GM19035 (cell line): ENCODE measurements at regions not wholly inside any gene's neighbourhood (a gene's known extent, or its start where the extent isn't known, plus 50 kb on each side); places are given as distances from the start of the nearest gene placed in this dataset.

Experiments used
- ATAC-seq: cut with Tn5 transposase; IDR thresholded peaks from one replicate; pipeline ENCODE4 v1.9.1; 2021; ENCODE audit not compliant: unreplicated experiment

GRCh38 chr18:41548521-41549260 is 406.3 kb upstream of the PIK3C3 start:
- ATAC-seq: no peak

GRCh38 chr18:41545091-41545888 is 409.7 kb upstream of the PIK3C3 start:
- ATAC-seq: no peak

DNA sequence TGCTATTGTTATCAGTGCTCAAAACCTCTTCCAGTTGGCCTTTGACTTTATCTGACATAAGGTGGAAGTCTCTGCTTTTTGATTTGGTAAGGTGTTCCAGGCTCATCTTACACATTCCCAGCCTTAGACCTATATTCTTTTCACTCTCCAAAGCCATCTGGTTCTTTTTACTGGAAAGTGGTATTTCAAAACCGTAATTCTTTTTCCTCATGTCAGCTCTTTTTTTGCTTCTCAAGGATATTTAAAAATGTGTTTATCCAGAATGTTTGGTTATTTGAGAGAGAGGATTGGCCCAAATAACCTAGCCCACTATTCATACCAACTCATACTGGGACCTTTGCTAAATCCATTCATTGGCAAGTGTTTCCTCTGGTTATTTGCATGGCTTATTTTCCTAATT is 411.2 kb upstream of the PIK3C3 start:
- no peak for ATAC-seq

- ATAC-seq: no peak
Observed at GRCh38 chr18:41540237-41540871, 414.7 kb upstream of the PIK3C3 start.

DNA sequence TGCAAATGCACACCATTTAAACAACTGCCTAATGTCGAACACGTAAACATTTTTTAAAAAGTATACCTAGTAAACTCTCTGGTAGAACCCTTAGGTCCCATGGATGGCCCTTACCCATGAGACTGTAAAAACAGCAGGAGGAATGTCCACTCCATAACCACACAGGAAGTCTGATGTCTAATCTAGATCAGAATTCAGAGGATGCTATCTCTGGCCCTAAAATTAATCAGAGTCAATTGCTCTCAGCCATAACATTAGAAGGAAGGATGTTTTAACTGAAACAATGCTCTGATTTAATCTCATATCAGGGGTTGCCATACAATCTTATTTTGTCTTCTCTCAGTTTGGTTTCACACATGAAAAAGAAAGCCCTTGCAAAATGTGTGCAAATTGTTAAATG is 416.3 kb upstream of the PIK3C3 start:
- ATAC-seq: no peak

- ATAC-seq: no peak
Observed at GRCh38 chr18:41537666-41538065, 417.4 kb upstream of the PIK3C3 start.

GRCh38 chr18:41532344-41533086 is 422.5 kb upstream of the PIK3C3 start:
- no peak for ATAC-seq

DNA sequence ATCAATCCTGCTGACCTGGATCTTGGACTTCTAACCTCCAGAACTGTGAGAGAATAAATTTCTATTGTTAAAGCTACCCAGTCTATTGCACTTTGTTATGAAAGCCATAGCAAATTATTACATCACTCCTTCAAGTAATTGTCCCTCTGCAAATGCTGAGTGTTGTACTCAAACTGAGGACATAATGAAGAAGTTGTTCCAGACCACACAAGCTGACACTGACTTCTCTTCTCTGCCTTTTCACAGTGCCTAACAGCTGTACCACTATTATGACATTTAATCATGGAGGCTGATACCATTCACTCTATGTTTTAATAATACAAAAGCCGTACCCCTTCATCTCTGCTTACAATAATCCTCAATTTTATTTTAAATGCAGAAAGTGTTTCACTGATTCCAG is 424.1 kb upstream of the PIK3C3 start:
- ATAC-seq: no peak

DNA sequence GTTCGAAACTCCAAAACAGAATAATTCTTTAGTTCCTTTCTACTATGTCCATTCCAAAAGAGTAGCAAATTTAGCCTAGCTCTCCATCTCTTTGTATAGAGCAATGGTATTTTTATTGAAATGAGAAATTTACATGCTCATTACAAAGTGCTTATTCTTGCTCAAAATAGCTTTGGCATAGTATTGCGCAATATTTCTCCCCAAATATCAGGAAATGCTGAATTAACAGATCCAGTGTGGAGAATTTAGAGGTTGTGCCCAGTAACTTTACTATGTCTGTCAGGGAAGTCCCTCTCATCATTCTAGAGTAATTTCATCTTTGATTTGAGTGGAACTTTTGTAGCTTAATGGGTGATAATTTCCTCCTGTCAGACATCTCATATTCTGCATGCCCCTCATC is 425.9 kb upstream of the PIK3C3 start:
- ATAC-seq: no peak

DNA sequence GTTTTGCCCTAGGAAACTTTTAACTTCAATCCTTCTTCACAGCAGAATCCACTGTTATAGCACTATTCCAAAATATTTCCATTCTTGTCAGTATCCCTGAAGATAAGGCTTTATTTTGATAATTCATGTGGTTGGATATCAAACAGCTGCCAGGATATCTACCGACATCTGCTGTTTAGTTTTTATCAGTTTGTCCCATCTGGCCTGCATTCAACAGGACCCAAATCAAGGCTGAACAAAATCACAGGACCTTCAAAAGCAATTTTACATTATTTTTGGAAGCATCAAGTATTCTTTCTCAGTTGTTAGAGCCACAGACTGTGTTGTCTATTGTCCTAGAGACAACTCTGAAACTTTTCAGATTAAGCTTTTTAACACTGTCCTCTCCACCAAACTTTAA is 429.0 kb upstream of the PIK3C3 start:
- no peak for ATAC-seq

DNA sequence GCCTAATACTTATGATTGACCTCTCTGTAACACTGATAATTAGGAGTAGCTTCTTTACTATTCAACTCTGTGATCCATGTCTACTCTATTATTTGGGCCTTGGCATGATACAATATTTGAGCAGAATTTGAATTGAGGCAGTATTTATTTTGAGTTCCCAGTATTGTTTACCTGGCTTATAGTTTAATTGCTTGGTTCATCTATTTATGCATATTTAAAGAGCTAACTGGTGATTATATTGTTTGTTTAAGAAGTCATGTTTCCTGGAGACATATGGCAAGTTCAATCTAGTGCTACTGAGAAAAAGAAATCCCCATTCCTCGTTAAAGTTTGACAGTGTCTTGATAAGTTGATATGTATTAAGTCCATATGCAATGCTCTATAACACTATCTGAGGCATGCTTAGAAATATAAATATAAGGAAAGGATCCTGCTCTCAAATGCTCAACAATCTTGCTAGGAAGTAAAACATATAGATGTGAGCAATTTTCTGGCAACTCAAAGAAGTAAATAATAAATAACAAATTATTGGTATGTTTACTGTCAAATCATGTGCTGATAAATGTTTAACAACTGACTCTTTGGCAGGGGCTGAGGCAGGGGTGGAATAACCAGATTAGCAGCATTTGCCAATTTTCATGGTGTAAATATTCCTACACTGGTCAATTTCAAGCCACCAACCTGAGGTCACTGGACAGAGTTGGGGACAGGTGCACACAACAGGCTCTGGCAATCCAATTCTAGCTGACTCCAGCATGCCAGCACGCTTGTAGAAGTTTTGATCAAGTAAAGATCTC is 430.2 kb upstream of the PIK3C3 start:
- ATAC-seq: no peak

DNA sequence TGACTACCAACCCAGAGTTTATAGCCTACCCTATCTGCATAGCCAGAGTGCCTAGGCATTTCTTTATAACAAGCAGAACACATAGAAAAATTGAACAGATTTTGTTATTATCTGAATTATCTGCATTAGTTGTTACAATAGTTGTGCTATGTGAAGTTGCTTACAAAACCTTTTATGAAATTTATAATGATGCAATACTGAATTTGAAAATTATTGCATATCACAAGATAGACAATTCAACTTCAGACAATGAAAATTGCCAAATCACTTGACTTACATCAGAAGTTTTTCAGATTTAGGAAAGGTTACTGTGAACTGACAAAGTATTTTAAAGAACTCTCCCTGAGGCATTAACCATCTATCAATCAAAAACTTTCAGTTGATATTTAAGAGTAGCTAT is 437.9 kb upstream of the PIK3C3 start:
- ATAC-seq: no peak

- no peak for ATAC-seq
Observed at GRCh38 chr18:41513438-41513837, 441.6 kb upstream of the PIK3C3 start.

GRCh38 chr18:41504316-41504715 is 450.7 kb upstream of the PIK3C3 start:
- no peak for ATAC-seq

GRCh38 chr18:41501848-41502247 is 453.2 kb upstream of the PIK3C3 start:
- ATAC-seq: no peak

- ATAC-seq: no peak
Observed at GRCh38 chr18:41499345-41499744, 455.7 kb upstream of the PIK3C3 start.

GRCh38 chr18:41490861-41491260 is 464.2 kb upstream of the PIK3C3 start:
- ATAC-seq: no peak

- no peak for ATAC-seq
Observed at GRCh38 chr18:41486575-41486974, 468.5 kb upstream of the PIK3C3 start.

- no peak for ATAC-seq
Observed at GRCh38 chr18:41484069-41484468, 471.0 kb upstream of the PIK3C3 start.

- no peak for ATAC-seq
Observed at GRCh38 chr18:41482501-41482900, 472.5 kb upstream of the PIK3C3 start.
